Loucy (cell line): ENCODE measurements at regions not wholly inside any gene's neighbourhood (a gene's known extent, or its start where the extent isn't known, plus 50 kb on each side); places are given as distances from the start of the nearest gene placed in this dataset.

Experiments
- EZH2phosphoT487 ChIP-seq: fragments of 200-600 bp; IDR thresholded peaks from 2 replicates; pipeline ENCODE4 v1.6.1; 2018; ENCODE audit warnings: antibody characterized with exemption, mild to moderate bottlenecking, moderate library complexity, borderline replicate concordance
- TF ChIP-seq, protein P1 (sequence below): fragments of 200-600 bp; sonication (generic); conservative IDR thresholded peaks from 2 replicates; pipeline ENCODE4 v1.5.1; 2014; ENCODE audit warnings: mild to moderate bottlenecking, antibody characterized with exemption, low read length

DNA sequence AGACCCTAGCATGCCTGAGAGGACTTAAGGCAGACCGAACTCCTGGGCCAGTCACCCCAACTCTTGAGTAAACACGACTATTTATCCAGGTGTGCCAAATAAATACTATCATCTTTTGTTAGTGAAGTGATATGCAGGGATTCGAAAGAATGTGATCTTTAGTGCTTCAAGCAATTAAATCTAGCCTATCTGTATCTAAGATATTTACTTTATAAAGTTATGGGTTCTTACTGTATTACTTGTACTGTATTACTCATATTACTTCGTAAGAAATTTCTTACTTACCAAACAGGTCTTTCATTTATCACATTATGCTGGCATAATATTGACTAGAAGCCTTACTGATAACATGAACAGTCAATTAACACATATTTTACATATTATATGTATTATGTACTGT lies 211.6 kb upstream of the NECTIN3 start:
- TF ChIP-seq, protein P1, sequence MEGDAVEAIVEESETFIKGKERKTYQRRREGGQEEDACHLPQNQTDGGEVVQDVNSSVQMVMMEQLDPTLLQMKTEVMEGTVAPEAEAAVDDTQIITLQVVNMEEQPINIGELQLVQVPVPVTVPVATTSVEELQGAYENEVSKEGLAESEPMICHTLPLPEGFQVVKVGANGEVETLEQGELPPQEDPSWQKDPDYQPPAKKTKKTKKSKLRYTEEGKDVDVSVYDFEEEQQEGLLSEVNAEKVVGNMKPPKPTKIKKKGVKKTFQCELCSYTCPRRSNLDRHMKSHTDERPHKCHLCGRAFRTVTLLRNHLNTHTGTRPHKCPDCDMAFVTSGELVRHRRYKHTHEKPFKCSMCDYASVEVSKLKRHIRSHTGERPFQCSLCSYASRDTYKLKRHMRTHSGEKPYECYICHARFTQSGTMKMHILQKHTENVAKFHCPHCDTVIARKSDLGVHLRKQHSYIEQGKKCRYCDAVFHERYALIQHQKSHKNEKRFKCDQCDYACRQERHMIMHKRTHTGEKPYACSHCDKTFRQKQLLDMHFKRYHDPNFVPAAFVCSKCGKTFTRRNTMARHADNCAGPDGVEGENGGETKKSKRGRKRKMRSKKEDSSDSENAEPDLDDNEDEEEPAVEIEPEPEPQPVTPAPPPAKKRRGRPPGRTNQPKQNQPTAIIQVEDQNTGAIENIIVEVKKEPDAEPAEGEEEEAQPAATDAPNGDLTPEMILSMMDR = no peak
- no peak for TF ChIP-seq EZH2phosphoT487
